Neural cell (in vitro differentiated cells): ENCODE measurements at regions not wholly inside any gene's neighbourhood (a gene's known extent, or its start where the extent isn't known, plus 50 kb on each side); places are given as distances from the start of the nearest gene placed in this dataset.

ENCODE experiments used
- H2AFZ ChIP-seq: fragments of 200-600, 300-800 bp; sonication (generic), shearing (Covaris generic); 2 replicates; pipeline ENCODE4 v1.6.0; 2014; ENCODE audit warnings: low read depth, mild to moderate bottlenecking, antibody characterized with exemption, low read length, moderate library complexity
- H3F3A ChIP-seq: fragments of 200-600 bp; shearing (Covaris generic); 2 replicates; pipeline ENCODE4 v1.6.1; 2016; ENCODE audit warnings: mild to moderate bottlenecking, moderate library complexity, mixed read lengths, antibody characterized with exemption, low read length; ENCODE audit not compliant: insufficient read depth, poor library complexity, severe bottlenecking
- H3K27ac ChIP-seq: fragments of 200-600, 300-800 bp; sonication (generic), shearing (Covaris generic); 2 replicates; pipeline ENCODE4 v1.5.1; 2014; ENCODE audit warnings: mild to moderate bottlenecking, low read length, moderate library complexity
- H3K27me3 ChIP-seq: fragments of 300-800, 200-600 bp; sonication (generic), shearing (Covaris generic); 2 replicates; pipeline ENCODE4 v1.6.0; 2014; ENCODE audit warnings: mild to moderate bottlenecking, low read depth, low read length, moderate library complexity; ENCODE audit not compliant: insufficient read depth
- H3K36me3 ChIP-seq: fragments of 300-800, 200-600 bp; sonication (generic), shearing (Covaris generic); 2 replicates; pipeline ENCODE4 v1.5.1; 2014; ENCODE audit warnings: mild to moderate bottlenecking, antibody characterized with exemption, low read length, moderate library complexity; ENCODE audit not compliant: insufficient read depth
- H3K4me2 ChIP-seq: fragments of 300-800, 200-600 bp; sonication (generic), shearing (Covaris generic); 2 replicates; pipeline ENCODE4 v1.6.0; 2014; ENCODE audit warnings: mild to moderate bottlenecking, low read length
- H3K4me3 ChIP-seq: fragments of 300-800, 200-600 bp; sonication (generic), shearing (Covaris generic); 2 replicates; pipeline ENCODE4 v1.5.1; 2014; ENCODE audit warnings: mild to moderate bottlenecking, low read length, moderate library complexity
- H3K79me2 ChIP-seq: fragments of 200-600 bp; shearing (Covaris generic); replicated peaks from 2 replicates; pipeline ENCODE4 v1.6.0; 2014; ENCODE audit warnings: mild to moderate bottlenecking, low read length, moderate library complexity; ENCODE audit not compliant: insufficient read depth
- H3K9ac ChIP-seq: fragments of 300-800, 200-600 bp; sonication (generic), shearing (Covaris generic); 2 replicates; pipeline ENCODE4 v1.6.1; 2016; ENCODE audit warnings: mild to moderate bottlenecking, low read length, mixed read lengths
- H3K9me2 ChIP-seq: fragments of 200-600 bp; shearing (Covaris generic); 2 replicates; pipeline ENCODE4 v1.6.1; 2016; ENCODE audit warnings: mild to moderate bottlenecking, low read length, mixed read lengths; ENCODE audit not compliant: insufficient read depth
- H3K9me3 ChIP-seq: fragments of 200-600, 300-800 bp; sonication (generic), shearing (Covaris generic); 2 replicates; pipeline ENCODE4 v1.6.1; 2016; ENCODE audit warnings: mild to moderate bottlenecking, mixed run types, low read length, moderate library complexity, mixed read lengths
- H4K20me1 ChIP-seq: fragments of 200-600 bp; shearing (Covaris generic); 2 replicates; pipeline ENCODE4 v1.6.1; 2016; ENCODE audit warnings: mild to moderate bottlenecking, mixed run types; ENCODE audit not compliant: insufficient read depth
- CTCF ChIP-seq: fragments of 450-650 bp; IDR thresholded peaks from 2 replicates; pipeline ENCODE4 v1.5.1; 2014; ENCODE audit warnings: antibody characterized with exemption, mild to moderate bottlenecking, moderate library complexity; ENCODE audit not compliant: poor library complexity, severe bottlenecking
- EP300 ChIP-seq: fragments of 450-650 bp; conservative IDR thresholded peaks from 2 replicates; pipeline ENCODE4 v1.6.1; 2014; ENCODE audit warnings: antibody characterized with exemption, mild to moderate bottlenecking, moderate library complexity; ENCODE audit not compliant: poor library complexity, severe bottlenecking
- EZH2 ChIP-seq: fragments of 200-600, 300-800 bp; shearing (Covaris generic), sonication (generic); IDR thresholded peaks from 2 replicates; pipeline ENCODE4 v1.6.1; 2014; ENCODE audit warnings: antibody characterized with exemption, low read length, borderline replicate concordance, mild to moderate bottlenecking; ENCODE audit not compliant: insufficient read depth, poor library complexity, severe bottlenecking
- MXI1 ChIP-seq: fragments of 450-650 bp; conservative IDR thresholded peaks from 2 replicates; pipeline ENCODE4 v1.6.1; 2014; ENCODE audit warnings: antibody characterized with exemption, mild to moderate bottlenecking; ENCODE audit not compliant: poor library complexity, severe bottlenecking
- POLR2AphosphoS5 ChIP-seq: IDR thresholded peaks from 2 replicates; pipeline ENCODE4 v1.6.1; 2012
- RAD21 ChIP-seq: fragments of 450-650 bp; conservative IDR thresholded peaks from 2 replicates; pipeline ENCODE4 v1.6.1; 2014; ENCODE audit warnings: antibody characterized with exemption, mild to moderate bottlenecking, moderate library complexity
- REST ChIP-seq: IDR thresholded peaks from 2 replicates; pipeline ENCODE4 v1.6.1; 2012; ENCODE audit warnings: borderline replicate concordance
- SMC3 ChIP-seq: fragments of 450-650 bp; conservative IDR thresholded peaks from 2 replicates; pipeline ENCODE4 v1.6.1; 2014; ENCODE audit warnings: antibody characterized with exemption, mild to moderate bottlenecking, moderate library complexity; ENCODE audit not compliant: poor library complexity
- TAF1 ChIP-seq: IDR thresholded peaks from 2 replicates; pipeline ENCODE4 v1.6.1; 2012; ENCODE audit warnings: low read depth

GRCh38 chr22:35195226-35195625, 62.1 kb upstream of the HMGXB4 start:
- H3K79me2 ChIP-seq = no peaks in the 10 kb centered on the region
- no peaks in the 10 kb centered on the region for H3K9me2 ChIP-seq
- H3K27me3 ChIP-seq = no peaks in the 10 kb centered on the region
- no peaks in the 10 kb centered on the region for H4K20me1 ChIP-seq
- H3K36me3 ChIP-seq = no peaks in the 10 kb centered on the region
- H3F3A ChIP-seq = no peaks in the 10 kb centered on the region
- peak overlapping the region; percentile 53 for H3K27ac ChIP-seq
- no peak for TF ChIP-seq POLR2AphosphoS5
- no peak for TF ChIP-seq TAF1
- no peak for TF ChIP-seq CTCF
- no peak for TF ChIP-seq REST
- no peak for TF ChIP-seq MXI1
- TF ChIP-seq EP300 = no peak
- TF ChIP-seq SMC3 = no peak
- no peak for TF ChIP-seq RAD21
- H3K4me2 ChIP-seq = no peak overlapping the region
- no peak overlapping the region for H2AFZ ChIP-seq
- no peak overlapping the region for H3K9ac ChIP-seq
- no peaks in the 10 kb centered on the region for H3K9me3 ChIP-seq
- H3K4me3 ChIP-seq = no peak overlapping the region

- peak; percentile 79 for TF ChIP-seq EP300
- peak; percentile 76 for TF ChIP-seq POLR2AphosphoS5
- no peak for TF ChIP-seq MXI1
- peak; percentile 13 for TF ChIP-seq SMC3
- TF ChIP-seq REST = peak; percentile 44
- TF ChIP-seq CTCF = no peak
- TF ChIP-seq RAD21 = no peak
- TF ChIP-seq TAF1 = no peak
- TF ChIP-seq EZH2 = no peak
These were observed 61.5 kb upstream of the HMGXB4 start for GRCh38 chr22:35195821-35196220.

More at GRCh38 chr22:35195821-35196220, 61.5 kb upstream of the HMGXB4 start:
- Histone ChIP-seq H3K27me3 (no peaks in the 10 kb centered on the region), H3K4me2 (no peak overlapping the region), H3K79me2 (no peaks in the 10 kb centered on the region), H4K20me1 (no peaks in the 10 kb centered on the region), H3F3A (no peaks in the 10 kb centered on the region), H3K9me3 (no peaks in the 10 kb centered on the region), H3K27ac (peak overlapping the region; percentile 53), H3K4me3 (no peak overlapping the region), H3K9me2 (no peaks in the 10 kb centered on the region), H2AFZ (no peak overlapping the region), H3K36me3 (no peaks in the 10 kb centered on the region), H3K9ac (no peak overlapping the region)
